GM23338 (cell line): ENCODE measurements at regions not wholly inside any gene's neighbourhood (a gene's known extent, or its start where the extent isn't known, plus 50 kb on each side); places are given as distances from the start of the nearest gene placed in this dataset.

Experiments used
- ATAC-seq: fragments of 200-7000 bp; cut with Tn5 transposase; 3 replicates; pipeline ENCODE4 v1.9.1; 2020
- DNase-seq: peaks from one replicate; pipeline ENCODE4 v3.0.0-alpha.2; 2015; ENCODE audit warnings: low spot score
- H2AFZ ChIP-seq: fragments of 200-600 bp; sonication (generic); 2 replicates; pipeline ENCODE4 v1.8.0; 2016; ENCODE audit warnings: antibody characterized with exemption, mild to moderate bottlenecking, moderate library complexity
- H3F3A ChIP-seq: fragments of 200-600 bp; sonication (generic); replicated peaks from 2 replicates; pipeline ENCODE4 v1.8.0; 2017; ENCODE audit warnings: antibody characterized with exemption, mixed run types, low read depth
- H3K27ac ChIP-seq: fragments of 200-600 bp; sonication (generic); 2 replicates; pipeline ENCODE4 v1.6.1; 2016; ENCODE audit warnings: low read depth
- H3K27me3 ChIP-seq: fragments of 200-600 bp; sonication (generic); 2 replicates; pipeline ENCODE4 v1.8.0; 2016; ENCODE audit warnings: mild to moderate bottlenecking, mixed run types, moderate library complexity; ENCODE audit not compliant: insufficient read depth
- H3K36me3 ChIP-seq: fragments of 200-600 bp; sonication (generic); 2 replicates; pipeline ENCODE4 v1.8.0; 2016; ENCODE audit warnings: mild to moderate bottlenecking; ENCODE audit not compliant: insufficient read depth
- H3K4me1 ChIP-seq: fragments of 200-600 bp; sonication (generic); 2 replicates; pipeline ENCODE4 v1.8.0; 2016; ENCODE audit warnings: mild to moderate bottlenecking, moderate library complexity; ENCODE audit not compliant: insufficient read depth
- H3K4me2 ChIP-seq: fragments of 200-600 bp; sonication (generic); 2 replicates; pipeline ENCODE4 v1.7.1; 2017; ENCODE audit warnings: mixed run types
- H3K4me3 ChIP-seq: fragments of 200-600 bp; sonication (generic); 2 replicates; pipeline ENCODE4 v1.6.1; 2016; ENCODE audit warnings: mixed run types
- H3K79me2 ChIP-seq: fragments of 200-600 bp; sonication (generic); replicated peaks from 2 replicates; pipeline ENCODE4 v1.8.0; 2017; ENCODE audit warnings: mild to moderate bottlenecking; ENCODE audit not compliant: insufficient read depth
- H3K9me2 ChIP-seq: fragments of 200-600 bp; sonication (generic); 2 replicates; pipeline ENCODE4 v1.8.0; 2017; ENCODE audit not compliant: insufficient read depth
- H4K20me1 ChIP-seq: fragments of 200-600 bp; sonication (generic); replicated peaks from 2 replicates; pipeline ENCODE4 v1.8.0; 2017; ENCODE audit warnings: mild to moderate bottlenecking; ENCODE audit not compliant: insufficient read depth
- H3K27ac Mint-ChIP-seq: 2 replicates; pipeline ENCODE4 v1.8.0; 2020; ENCODE audit warnings: inconsistent platforms, mild to moderate bottlenecking, moderate library complexity, mixed read lengths
- H3K27me3 Mint-ChIP-seq: 3 replicates; pipeline ENCODE4 v1.8.0; 2022; ENCODE audit warnings: low read depth, mild to moderate bottlenecking, moderate library complexity, mixed read lengths, inconsistent platforms; ENCODE audit not compliant: insufficient read depth, poor library complexity
- H3K36me3 Mint-ChIP-seq: 3 replicates; pipeline ENCODE4 v1.8.0; 2021; ENCODE audit warnings: low read depth, mild to moderate bottlenecking, inconsistent platforms, moderate library complexity, mixed read lengths
- H3K4me1 Mint-ChIP-seq: 3 replicates; pipeline ENCODE4 v1.8.0; 2020; ENCODE audit warnings: mild to moderate bottlenecking, inconsistent platforms, mixed read lengths
- H3K4me3 Mint-ChIP-seq: 3 replicates; pipeline ENCODE4 v1.8.0; 2021; ENCODE audit warnings: moderate library complexity, mild to moderate bottlenecking, inconsistent platforms, mixed read lengths
- H3K9me3 Mint-ChIP-seq: 3 replicates; pipeline ENCODE4 v1.8.0; 2020; ENCODE audit warnings: moderate library complexity, mild to moderate bottlenecking, inconsistent platforms, mixed read lengths
- EZH2 ChIP-seq: fragments of 200-600 bp; sonication (generic); IDR thresholded peaks from one replicate; pipeline ENCODE4 v1.8.0; 2017; ENCODE audit warnings: antibody characterized with exemption, mild to moderate bottlenecking, low read depth; ENCODE audit not compliant: unreplicated experiment
- NANOG ChIP-seq: IDR thresholded peaks from 2 replicates; pipeline ENCODE4 v1.6.1; 2016; ENCODE audit warnings: antibody characterized with exemption, borderline replicate concordance
- POLR2AphosphoS5 ChIP-seq: IDR thresholded peaks from 2 replicates; pipeline ENCODE4 v1.6.1; 2016; ENCODE audit warnings: antibody characterized with exemption, low read depth
- STAT1 ChIP-seq: IDR thresholded peaks from one replicate; pipeline ENCODE4 v1.6.1; 2016; ENCODE audit warnings: antibody characterized with exemption; ENCODE audit not compliant: unreplicated experiment
- ZNF114 ChIP-seq: fragments of 250-450 bp; sonication (Bioruptor Pico); IDR thresholded peaks from 2 replicates; pipeline ENCODE4 v1.5.0; 2020; ENCODE audit warnings: mild to moderate bottlenecking, moderate library complexity
- TF ChIP-seq, protein P1 (sequence below): fragments of 250-450 bp; sonication (Bioruptor Pico); IDR thresholded peaks from 2 replicates; pipeline ENCODE4 v1.5.0; 2020; ENCODE audit warnings: mild to moderate bottlenecking, moderate library complexity
- TF ChIP-seq, protein P2 (sequence below): IDR thresholded peaks from one replicate; pipeline ENCODE4 v1.6.1; 2018; ENCODE audit warnings: antibody characterized with exemption; ENCODE audit not compliant: unreplicated experiment
- TF ChIP-seq, protein P3 (sequence below): IDR thresholded peaks from 2 replicates; pipeline ENCODE4 v1.6.1; 2016; ENCODE audit warnings: antibody characterized with exemption

DNA sequence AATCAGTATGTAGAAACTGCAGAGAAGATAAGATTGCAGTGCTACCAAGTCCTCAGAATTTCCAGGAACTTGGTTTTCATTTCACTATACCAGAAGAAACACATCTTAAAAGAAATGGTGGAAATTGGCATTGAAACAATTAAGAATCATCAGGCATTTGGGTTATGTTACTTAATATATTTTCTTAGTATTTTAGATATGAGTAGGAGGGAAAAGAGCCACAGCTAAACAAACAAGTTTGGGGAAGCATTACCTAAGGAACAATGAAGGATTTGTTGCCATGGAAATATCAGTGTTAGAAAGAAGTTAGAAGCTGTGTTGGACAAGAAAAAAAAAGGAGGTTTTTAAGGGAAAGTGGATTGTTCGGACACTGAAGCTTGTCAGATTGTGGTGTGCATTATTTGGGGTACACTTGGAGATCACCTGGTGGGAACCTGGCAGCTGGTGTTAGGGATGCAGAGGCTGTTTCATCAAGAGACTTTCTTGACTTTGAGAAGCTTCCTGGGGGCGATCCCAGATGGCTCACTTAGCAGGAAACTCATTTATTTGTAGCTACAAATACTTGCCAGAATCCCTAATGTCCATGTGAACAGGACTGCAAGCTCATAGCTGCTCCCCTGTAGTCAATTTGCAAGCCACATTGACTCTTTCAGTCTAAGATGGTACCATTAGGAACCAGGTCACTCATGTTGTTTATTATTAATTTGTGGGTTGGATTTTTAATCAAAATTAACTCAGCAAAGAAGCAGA lies 246.7 kb downstream of the RFC3 start (continued):
- TF ChIP-seq, protein P1, sequence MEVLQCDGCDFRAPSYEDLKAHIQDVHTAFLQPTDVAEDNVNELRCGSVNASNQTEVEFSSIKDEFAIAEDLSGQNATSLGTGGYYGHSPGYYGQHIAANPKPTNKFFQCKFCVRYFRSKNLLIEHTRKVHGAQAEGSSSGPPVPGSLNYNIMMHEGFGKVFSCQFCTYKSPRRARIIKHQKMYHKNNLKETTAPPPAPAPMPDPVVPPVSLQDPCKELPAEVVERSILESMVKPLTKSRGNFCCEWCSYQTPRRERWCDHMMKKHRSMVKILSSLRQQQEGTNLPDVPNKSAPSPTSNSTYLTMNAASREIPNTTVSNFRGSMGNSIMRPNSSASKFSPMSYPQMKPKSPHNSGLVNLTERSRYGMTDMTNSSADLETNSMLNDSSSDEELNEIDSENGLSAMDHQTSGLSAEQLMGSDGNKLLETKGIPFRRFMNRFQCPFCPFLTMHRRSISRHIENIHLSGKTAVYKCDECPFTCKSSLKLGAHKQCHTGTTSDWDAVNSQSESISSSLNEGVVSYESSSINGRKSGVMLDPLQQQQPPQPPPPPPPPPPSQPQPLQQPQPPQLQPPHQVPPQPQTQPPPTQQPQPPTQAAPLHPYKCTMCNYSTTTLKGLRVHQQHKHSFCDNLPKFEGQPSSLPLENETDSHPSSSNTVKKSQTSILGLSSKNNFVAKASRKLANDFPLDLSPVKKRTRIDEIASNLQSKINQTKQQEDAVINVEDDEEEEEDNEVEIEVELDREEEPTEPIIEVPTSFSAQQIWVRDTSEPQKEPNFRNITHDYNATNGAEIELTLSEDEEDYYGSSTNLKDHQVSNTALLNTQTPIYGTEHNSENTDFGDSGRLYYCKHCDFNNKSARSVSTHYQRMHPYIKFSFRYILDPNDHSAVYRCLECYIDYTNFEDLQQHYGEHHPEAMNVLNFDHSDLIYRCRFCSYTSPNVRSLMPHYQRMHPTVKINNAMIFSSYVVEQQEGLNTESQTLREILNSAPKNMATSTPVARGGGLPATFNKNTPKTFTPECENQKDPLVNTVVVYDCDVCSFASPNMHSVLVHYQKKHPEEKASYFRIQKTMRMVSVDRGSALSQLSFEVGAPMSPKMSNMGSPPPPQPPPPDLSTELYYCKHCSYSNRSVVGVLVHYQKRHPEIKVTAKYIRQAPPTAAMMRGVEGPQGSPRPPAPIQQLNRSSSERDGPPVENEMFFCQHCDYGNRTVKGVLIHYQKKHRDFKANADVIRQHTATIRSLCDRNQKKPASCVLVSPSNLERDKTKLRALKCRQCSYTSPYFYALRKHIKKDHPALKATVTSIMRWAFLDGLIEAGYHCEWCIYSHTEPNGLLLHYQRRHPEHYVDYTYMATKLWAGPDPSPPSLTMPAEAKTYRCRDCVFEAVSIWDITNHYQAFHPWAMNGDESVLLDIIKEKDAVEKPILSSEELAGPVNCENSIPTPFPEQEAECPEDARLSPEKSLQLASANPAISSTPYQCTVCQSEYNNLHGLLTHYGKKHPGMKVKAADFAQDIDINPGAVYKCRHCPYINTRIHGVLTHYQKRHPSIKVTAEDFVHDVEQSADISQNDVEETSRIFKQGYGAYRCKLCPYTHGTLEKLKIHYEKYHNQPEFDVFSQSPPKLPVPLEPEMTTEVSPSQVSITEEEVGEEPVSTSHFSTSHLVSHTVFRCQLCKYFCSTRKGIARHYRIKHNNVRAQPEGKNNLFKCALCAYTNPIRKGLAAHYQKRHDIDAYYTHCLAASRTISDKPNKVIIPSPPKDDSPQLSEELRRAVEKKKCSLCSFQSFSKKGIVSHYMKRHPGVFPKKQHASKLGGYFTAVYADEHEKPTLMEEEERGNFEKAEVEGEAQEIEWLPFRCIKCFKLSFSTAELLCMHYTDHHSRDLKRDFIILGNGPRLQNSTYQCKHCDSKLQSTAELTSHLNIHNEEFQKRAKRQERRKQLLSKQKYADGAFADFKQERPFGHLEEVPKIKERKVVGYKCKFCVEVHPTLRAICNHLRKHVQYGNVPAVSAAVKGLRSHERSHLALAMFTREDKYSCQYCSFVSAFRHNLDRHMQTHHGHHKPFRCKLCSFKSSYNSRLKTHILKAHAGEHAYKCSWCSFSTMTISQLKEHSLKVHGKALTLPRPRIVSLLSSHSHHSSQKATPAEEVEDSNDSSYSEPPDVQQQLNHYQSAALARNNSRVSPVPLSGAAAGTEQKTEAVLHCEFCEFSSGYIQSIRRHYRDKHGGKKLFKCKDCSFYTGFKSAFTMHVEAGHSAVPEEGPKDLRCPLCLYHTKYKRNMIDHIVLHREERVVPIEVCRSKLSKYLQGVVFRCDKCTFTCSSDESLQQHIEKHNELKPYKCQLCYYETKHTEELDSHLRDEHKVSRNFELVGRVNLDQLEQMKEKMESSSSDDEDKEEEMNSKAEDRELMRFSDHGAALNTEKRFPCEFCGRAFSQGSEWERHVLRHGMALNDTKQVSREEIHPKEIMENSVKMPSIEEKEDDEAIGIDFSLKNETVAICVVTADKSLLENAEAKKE (CRISPR knock-in tag), result no peak
- TF ChIP-seq, protein P2, sequence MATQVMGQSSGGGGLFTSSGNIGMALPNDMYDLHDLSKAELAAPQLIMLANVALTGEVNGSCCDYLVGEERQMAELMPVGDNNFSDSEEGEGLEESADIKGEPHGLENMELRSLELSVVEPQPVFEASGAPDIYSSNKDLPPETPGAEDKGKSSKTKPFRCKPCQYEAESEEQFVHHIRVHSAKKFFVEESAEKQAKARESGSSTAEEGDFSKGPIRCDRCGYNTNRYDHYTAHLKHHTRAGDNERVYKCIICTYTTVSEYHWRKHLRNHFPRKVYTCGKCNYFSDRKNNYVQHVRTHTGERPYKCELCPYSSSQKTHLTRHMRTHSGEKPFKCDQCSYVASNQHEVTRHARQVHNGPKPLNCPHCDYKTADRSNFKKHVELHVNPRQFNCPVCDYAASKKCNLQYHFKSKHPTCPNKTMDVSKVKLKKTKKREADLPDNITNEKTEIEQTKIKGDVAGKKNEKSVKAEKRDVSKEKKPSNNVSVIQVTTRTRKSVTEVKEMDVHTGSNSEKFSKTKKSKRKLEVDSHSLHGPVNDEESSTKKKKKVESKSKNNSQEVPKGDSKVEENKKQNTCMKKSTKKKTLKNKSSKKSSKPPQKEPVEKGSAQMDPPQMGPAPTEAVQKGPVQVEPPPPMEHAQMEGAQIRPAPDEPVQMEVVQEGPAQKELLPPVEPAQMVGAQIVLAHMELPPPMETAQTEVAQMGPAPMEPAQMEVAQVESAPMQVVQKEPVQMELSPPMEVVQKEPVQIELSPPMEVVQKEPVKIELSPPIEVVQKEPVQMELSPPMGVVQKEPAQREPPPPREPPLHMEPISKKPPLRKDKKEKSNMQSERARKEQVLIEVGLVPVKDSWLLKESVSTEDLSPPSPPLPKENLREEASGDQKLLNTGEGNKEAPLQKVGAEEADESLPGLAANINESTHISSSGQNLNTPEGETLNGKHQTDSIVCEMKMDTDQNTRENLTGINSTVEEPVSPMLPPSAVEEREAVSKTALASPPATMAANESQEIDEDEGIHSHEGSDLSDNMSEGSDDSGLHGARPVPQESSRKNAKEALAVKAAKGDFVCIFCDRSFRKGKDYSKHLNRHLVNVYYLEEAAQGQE, result no peak

DNA sequence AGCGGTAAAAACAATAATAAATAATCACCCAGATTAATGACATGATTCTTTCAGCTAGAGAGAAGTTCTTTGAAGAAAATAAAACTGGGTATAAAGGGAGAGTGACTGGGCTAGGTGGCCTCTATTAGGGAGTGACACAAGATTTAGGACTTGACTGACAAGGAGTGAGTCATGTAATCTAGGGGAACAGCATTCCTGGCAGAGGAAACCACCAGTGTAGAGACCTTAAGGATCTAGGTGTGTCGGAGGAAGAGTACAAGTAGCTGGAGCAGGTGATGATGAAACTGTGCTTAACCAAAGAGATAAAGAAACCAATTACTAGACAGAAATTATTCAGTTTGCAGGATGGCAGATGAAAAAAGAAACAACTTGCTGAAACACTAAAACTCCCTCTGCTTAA lies 248.0 kb downstream of the RFC3 start:
- no peak for ATAC-seq
- Mint-ChIP-seq H3K9me3 (no peaks in the 10 kb centered on the region; the same call in 1 of the 3 replicates), H3K4me1 (no peaks in the 10 kb centered on the region), H3K36me3 (peaks cover 4% of the 10 kb centered on the region; the same call in 2 of the 3 replicates), H3K4me3 (no peak overlapping the region), H3K27ac (no peak overlapping the region), H3K27me3 (no peaks in the 10 kb centered on the region)
- Histone ChIP-seq H3K27me3 (no peaks in the 10 kb centered on the region), H3K36me3 (no peaks in the 10 kb centered on the region), H3K9me2 (peaks cover 17% of the 10 kb centered on the region), H4K20me1 (no peaks in the 10 kb centered on the region), H3K4me3 (no peak overlapping the region), H3K4me2 (no peak overlapping the region), H3K4me1 (no peaks in the 10 kb centered on the region), H3K79me2 (no peaks in the 10 kb centered on the region), H2AFZ (no peak overlapping the region), H3K27ac (no peak overlapping the region), H3F3A (no peaks in the 10 kb centered on the region)
- DNase-seq, result no peak
- no peak for TF ChIP-seq NANOG
- TF ChIP-seq, protein P3, sequence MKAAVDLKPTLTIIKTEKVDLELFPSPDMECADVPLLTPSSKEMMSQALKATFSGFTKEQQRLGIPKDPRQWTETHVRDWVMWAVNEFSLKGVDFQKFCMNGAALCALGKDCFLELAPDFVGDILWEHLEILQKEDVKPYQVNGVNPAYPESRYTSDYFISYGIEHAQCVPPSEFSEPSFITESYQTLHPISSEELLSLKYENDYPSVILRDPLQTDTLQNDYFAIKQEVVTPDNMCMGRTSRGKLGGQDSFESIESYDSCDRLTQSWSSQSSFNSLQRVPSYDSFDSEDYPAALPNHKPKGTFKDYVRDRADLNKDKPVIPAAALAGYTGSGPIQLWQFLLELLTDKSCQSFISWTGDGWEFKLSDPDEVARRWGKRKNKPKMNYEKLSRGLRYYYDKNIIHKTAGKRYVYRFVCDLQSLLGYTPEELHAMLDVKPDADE, result no peak
- TF ChIP-seq POLR2AphosphoS5, result no peak
- no peak for TF ChIP-seq STAT1
- no peak for TF ChIP-seq EZH2
- TF ChIP-seq, protein P2, result no peak
- no peak for TF ChIP-seq ZNF114
